ENCODE measurements at regions not wholly inside any gene's neighbourhood (a gene's known extent, or its start where the extent isn't known, plus 50 kb on each side); places are given as distances from the start of the nearest gene placed in this dataset.

GRCh38 chr2:149921911-149922616 is 334.5 kb upstream of the MMADHC start:
- Histone ChIP-seq H3K9me3 (no peaks in the 10 kb centered on the region), H3K27me3 (no peaks in the 10 kb centered on the region), H3K4me3 (no peak overlapping the region), H3K36me3 (ENCODE audit: low read depth, missing control alignments) (no peaks in the 10 kb centered on the region), H3K4me1 (no peaks in the 10 kb centered on the region), H3K27ac (no peak overlapping the region)
- intact Hi-C loops (cut with DNase I; ENCODE audit: low total_unique reads), result no loop called here
- WGBS, 2 donors, result 93 to 95% methylated on average over 2 of the region's 2 CpGs
- no peak for DNase-seq
- TF ChIP-seq POLR2A (IDR thresholded peaks at IDR 0.05) (no peak), CTCF (IDR thresholded peaks at IDR 0.05) (no peak)

- Histone ChIP-seq H3K36me3 (ENCODE audit: low read depth, missing control alignments) (no peaks in the 10 kb centered on the region), H3K27me3 (no peaks in the 10 kb centered on the region), H3K27ac (no peak overlapping the region), H3K4me3 (no peak overlapping the region), H3K4me1 (no peaks in the 10 kb centered on the region), H3K9me3 (no peaks in the 10 kb centered on the region)
- WGBS, 2 donors, result 91% methylated on average over 3 of the region's 3 CpGs
- no peak for DNase-seq
- TF ChIP-seq CTCF (IDR thresholded peaks at IDR 0.05), result no peak
- no peak for TF ChIP-seq POLR2A (IDR thresholded peaks at IDR 0.05)
- intact Hi-C loops (cut with DNase I; ENCODE audit: low total_unique reads), result no loop called here
These were observed 332.8 kb upstream of the MMADHC start for GRCh38 chr2:149920389-149920788.

- no peak for TF ChIP-seq CTCF (IDR thresholded peaks at IDR 0.05)
- TF ChIP-seq POLR2A (IDR thresholded peaks at IDR 0.05), result no peak
- Histone ChIP-seq H3K9me3 (no peaks in the 10 kb centered on the region), H3K4me3 (no peak overlapping the region), H3K36me3 (ENCODE audit: low read depth, missing control alignments) (no peaks in the 10 kb centered on the region), H3K27me3 (no peaks in the 10 kb centered on the region), H3K4me1 (no peaks in the 10 kb centered on the region), H3K27ac (no peak overlapping the region)
- DNase-seq, result no peak
- 61 to 66% methylated on average over 3 of the region's 3 CpGs for WGBS, 2 donors
- intact Hi-C loops (cut with DNase I; ENCODE audit: low total_unique reads), result no loop called here
These were observed 327.6 kb upstream of the MMADHC start for GRCh38 chr2:149915151-149915550.

GRCh38 chr2:149908726-149909683 is 321.4 kb upstream of the MMADHC start:
- Histone ChIP-seq H3K9me3 (no peaks in the 10 kb centered on the region), H3K27ac (no peak overlapping the region), H3K36me3 (ENCODE audit: low read depth, missing control alignments) (no peaks in the 10 kb centered on the region), H3K27me3 (no peaks in the 10 kb centered on the region), H3K4me3 (no peak overlapping the region), H3K4me1 (no peaks in the 10 kb centered on the region)
- WGBS, 2 donors, result 53 to 66% methylated on average over 3 of the region's 3 CpGs
- intact Hi-C loops (cut with DNase I; ENCODE audit: low total_unique reads), result no loop called here
- no peak for TF ChIP-seq CTCF (IDR thresholded peaks at IDR 0.05)
- TF ChIP-seq POLR2A (IDR thresholded peaks at IDR 0.05), result no peak
- DNase-seq, result peak; percentile 56
